HG03378 (cell line): ENCODE measurements at regions not wholly inside any gene's neighbourhood (a gene's known extent, or its start where the extent isn't known, plus 50 kb on each side); places are given as distances from the start of the nearest gene placed in this dataset.
"Not testable (repeated sequence)": the region's sequence is repeated elsewhere in the genome, so short reads cannot be mapped to it uniquely, and the experiment has no call there.

Source experiments
- ATAC-seq: cut with Tn5 transposase; IDR thresholded peaks from one replicate; pipeline ENCODE4 v1.9.1; 2021; ENCODE audit warnings: mild to moderate bottlenecking, moderate library complexity; ENCODE audit not compliant: unreplicated experiment

GRCh38 chr4:57214654-57215411, 104.6 kb upstream of the IGFBP7 start:
- ATAC-seq, result no peak

- no peak for ATAC-seq
These were observed 100.9 kb upstream of the IGFBP7 start for GRCh38 chr4:57211131-57211530.

- ATAC-seq, result no peak
These were observed 96.0 kb upstream of the IGFBP7 start for GRCh38 chr4:57206172-57206571.

- no peak for ATAC-seq
These were observed 95.4 kb upstream of the IGFBP7 start for GRCh38 chr4:57205580-57205979.

GRCh38 chr4:57200799-57201327, 90.7 kb upstream of the IGFBP7 start:
- ATAC-seq, result no peak

GRCh38 chr4:57199267-57199666, 89.1 kb upstream of the IGFBP7 start:
- no peak for ATAC-seq

- ATAC-seq, result no peak
These were observed 85.4 kb upstream of the IGFBP7 start for GRCh38 chr4:57195622-57196021.

- no peak for ATAC-seq
These were observed 84.0 kb upstream of the IGFBP7 start for GRCh38 chr4:57194068-57194611.

GRCh38 chr4:57193209-57193810, 83.1 kb upstream of the IGFBP7 start:
- no peak for ATAC-seq

- ATAC-seq, result no peak
These were observed 81.4 kb upstream of the IGFBP7 start for GRCh38 chr4:57191523-57192034.

- ATAC-seq, result peak; percentile 54
These were observed 80.7 kb upstream of the IGFBP7 start for GRCh38 chr4:57190601-57191481.

GRCh38 chr4:57187246-57187645, 77.1 kb upstream of the IGFBP7 start:
- ATAC-seq, result no peak

- ATAC-seq, result no peak
These were observed 74.3 kb upstream of the IGFBP7 start for GRCh38 chr4:57184378-57185029.

GRCh38 chr4:57182132-57182874, 72.1 kb upstream of the IGFBP7 start:
- ATAC-seq, result no peak

GRCh38 chr4:57173136-57173535, 63.0 kb upstream of the IGFBP7 start:
- not testable (repeated sequence) for ATAC-seq

- ATAC-seq, result no peak
These were observed 61.9 kb upstream of the IGFBP7 start for GRCh38 chr4:57172065-57172464.

GRCh38 chr4:57168982-57169381, 58.8 kb upstream of the IGFBP7 start:
- ATAC-seq, result no peak

- peak; percentile 94 for ATAC-seq
These were observed 53.6 kb upstream of the IGFBP7 start for GRCh38 chr4:57163530-57164459.
